DMS153 treated with DMSO at 0.1 percent for 48 hours (cell line): ENCODE measurements at regions not wholly inside any gene's neighbourhood (a gene's known extent, or its start where the extent isn't known, plus 50 kb on each side); places are given as distances from the start of the nearest gene placed in this dataset.
"Not testable (repeated sequence)": the region's sequence is repeated elsewhere in the genome, so short reads cannot be mapped to it uniquely, and the experiment has no call there.

Source experiments
- DNase-seq: peaks from one replicate; lab custom pipeline; 2025; ENCODE audit not compliant: unreplicated experiment; lab: John Stamatoyannopoulos, UW

DNA sequence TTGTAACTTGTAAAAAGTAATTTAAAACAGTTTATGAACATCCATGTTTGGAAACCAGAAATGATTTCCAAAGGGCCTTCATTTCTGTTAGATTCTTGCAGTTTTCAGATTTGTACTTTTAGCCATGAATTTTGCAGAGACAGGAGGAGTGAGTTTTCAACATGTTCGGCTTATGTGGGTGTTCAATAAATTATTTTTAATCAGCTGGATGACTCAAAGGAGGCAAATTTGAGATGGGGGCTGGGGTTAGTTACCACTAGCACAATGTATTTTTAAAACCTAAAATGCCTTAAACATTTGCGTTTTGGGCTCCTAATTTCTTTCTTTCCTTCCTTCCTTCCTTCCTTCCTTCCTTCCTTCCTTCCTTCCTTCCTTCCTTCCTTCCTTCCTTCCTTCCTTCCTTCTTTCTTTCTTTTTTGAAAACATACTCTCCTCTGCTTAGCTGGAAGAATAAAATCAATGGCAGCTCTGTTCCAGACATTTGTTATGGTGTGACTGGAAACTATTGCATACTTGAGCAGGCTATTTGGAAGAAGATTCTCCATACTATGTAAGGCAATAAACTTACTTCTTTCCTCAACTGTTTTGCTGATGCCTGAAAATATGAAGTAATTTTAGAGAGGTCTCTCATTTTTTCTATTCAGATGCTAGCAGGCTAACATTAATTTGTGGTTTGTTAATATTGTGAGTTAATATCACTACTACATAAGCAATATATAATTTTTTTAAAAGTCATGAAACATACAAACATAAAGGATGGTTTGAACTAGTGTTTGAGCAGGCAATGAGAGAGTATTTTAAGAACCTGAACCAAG, 394.4 kb downstream of the NYAP2 start:
- no peak for DNase-seq

DNA sequence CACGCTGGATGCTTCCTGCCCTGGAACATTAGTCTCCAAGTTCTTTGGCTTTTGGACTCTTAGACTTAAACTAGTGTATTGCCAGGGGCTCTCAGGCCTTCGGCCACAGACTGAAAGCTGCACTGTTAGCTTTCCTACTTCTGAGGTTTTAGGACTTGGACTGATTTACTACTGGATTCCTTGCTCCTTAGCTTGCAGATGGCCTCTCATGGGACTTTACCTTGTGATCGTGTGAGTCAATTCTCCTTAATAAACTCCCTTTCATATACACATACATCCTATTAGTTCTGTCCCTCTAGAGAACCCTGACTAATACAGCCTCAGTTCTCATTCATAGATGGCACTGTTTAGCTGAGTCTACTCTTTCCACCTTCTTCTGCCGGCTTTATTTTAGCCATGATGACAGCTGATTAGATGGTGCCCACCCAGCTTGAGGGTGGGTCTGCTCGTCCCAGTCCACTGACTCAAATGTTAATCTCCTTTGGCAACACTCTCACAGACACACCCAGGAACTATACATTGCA, 389.1 kb downstream of the NYAP2 start:
- DNase-seq, result no peak

DNA sequence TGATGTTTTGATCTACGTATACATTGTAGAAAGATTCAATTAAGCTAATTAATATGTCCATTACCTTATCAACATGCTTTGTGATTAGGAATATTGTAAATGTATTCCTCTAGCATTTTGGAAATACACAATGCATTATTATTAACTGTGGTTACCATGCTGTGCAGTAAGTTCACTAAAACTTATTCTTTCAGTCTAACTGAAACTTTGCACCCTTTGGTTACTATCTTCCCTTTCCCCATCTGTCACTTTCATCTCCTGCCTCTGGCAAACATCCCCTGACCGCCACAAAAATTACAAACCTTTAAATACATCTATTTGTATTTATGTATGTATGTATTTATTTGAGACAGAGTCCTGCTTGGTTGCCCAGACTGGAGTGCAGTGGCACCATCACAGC, 388.0 kb downstream of the NYAP2 start:
- no peak for DNase-seq

DNA sequence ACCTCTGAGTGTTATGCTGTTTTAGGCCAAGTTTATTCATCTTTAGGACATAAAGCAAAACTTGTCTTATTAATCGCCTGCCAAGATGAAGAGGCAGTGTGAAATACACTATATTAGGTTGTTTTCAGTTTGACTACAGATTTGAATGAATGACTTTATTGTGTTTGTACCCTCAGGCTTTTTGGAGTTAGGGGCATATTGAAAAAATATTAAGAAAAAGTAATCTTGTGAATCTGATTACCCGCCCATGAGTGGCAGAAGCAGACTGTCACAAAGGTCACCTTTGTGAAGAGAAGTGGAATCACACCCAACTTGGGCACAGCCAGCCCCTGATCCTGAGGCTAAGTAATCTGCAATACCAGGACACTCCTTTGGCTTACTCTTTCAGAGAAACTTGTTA, 382.5 kb downstream of the NYAP2 start:
- no peak for DNase-seq

DNA sequence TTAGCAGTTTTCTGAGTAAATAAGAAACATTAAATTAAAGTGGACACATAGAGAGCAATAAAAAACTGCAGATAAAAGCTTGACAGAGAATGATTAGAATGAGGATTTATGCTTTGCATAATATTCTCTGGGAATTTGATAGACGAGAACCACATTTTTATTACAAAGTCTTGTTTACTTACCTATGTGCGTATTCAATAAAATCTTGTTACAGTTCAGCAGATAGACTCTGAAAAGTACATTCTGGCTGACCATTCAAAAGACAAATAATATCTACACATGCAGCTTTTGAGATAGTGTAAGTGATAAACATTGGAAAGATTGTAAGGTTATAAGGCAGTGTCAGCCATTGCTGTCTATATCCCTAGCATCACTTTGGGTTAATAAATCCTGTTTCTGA, 381.6 kb downstream of the NYAP2 start:
- no peak for DNase-seq

DNA sequence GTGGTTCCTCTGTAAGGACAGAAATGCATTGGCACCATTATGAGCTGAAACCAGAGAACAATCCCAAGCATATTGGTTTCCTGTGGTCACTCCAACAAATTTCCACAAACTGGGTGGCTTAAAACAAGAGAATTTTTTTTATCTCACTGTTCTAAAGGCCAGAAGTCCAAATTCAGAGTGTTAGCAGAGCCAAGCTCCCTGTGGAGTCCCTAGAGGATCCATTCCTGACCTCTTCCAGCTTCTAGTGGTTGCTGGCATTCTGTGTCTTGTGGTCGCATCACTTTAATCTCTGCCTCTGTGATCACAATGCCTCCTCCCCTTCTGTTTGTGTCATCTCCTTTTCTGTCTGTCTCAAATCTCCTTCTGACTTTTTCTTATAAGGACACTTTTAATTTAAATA, 380.3 kb downstream of the NYAP2 start:
- no peak for DNase-seq

DNA sequence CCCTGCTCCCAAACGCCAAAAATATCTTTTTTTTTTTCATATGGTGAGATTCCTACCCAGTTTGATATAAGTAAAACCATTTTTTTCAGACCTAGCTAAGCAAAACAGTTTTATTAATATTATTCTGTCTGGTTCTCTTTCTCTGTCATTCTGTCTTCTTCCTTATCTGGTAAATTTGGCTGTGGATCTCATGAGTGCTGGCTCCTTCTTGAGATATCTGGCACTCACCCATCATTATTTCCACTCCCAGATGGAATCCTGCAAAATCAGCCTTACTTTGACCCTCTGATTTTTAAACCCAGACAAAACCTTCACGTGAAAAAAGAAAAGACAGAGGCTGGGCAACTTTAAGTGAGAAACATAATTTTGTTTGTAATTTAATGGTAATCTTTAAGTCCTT, 373.6 kb downstream of the NYAP2 start:
- no peak for DNase-seq

DNA sequence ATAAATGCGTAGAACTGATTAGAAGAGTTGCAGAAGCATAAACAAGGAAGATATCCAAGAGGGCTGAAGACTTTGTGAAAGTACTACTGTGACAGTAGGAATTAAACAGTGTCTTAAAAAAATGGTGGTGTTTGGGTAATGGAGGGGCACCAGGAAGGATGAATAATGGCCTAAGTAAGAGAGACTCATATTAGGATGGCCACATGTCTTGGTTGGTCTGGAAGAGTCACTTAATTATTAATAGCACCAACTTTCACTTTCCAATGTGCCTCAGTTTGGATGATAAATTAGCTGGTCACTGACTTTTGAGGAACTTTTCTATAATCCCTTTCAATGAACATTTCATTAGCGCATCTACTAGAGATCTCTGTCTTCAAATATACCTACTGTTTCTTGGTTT, 372.2 kb downstream of the NYAP2 start:
- no peak for DNase-seq

DNA sequence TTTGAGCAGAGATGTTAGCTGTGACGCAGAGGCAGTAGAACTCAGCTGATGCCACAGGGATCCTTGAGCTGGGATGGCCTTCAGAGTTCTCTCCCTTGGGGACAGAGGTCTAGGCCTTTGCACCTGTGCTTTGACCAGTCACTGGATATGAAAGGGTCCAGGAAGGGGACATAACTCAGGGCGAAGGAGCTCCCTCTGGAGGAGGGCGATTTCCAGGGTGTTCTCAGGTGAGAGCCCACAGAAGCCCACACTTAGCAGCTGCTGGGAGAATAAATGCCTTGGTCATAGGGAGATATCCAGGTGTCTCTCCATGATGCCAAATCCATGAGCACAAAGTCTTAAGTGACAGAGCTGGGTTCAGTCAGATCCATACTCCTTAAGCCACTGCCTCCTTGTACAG, 369.2 kb downstream of the NYAP2 start:
- no peak for DNase-seq

DNA sequence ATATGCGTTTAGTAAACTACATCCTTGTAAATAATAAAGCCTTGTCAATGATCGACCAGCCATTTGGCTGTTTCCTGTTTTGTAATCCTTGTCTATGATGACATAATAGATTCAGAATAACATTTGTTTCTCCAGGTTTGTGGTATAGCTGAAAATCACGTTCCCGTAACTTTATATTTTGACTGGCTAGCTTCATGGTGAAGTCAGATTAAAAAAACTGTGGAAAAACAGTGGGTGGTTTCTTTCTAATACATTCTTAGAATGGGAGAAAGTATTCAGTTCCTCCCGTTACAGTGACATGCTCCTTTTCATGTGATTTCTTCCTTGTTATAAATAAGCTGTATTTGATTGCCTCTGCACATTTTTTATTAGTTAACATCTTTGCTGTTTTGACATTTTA, 366.9 kb downstream of the NYAP2 start:
- DNase-seq, result no peak

DNA sequence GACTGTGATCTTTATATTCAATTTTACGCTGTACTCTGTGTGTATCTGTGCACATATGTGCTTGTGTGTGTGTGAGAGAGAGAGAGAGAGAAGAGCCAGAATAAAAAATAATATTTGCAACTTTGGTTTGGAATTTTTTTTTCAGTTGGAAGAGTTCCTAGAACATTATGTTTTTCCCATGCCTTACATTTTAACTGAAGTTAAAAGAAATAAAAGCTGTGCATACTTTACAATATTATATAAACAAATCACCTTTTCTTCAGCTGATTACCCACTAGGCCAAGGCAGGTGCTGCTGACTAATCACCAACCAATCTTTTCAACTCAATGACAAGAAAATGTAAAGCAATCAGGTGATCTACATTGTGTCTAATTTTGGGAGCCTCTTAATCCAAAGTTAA, 366.3 kb downstream of the NYAP2 start:
- DNase-seq, result no peak

DNA sequence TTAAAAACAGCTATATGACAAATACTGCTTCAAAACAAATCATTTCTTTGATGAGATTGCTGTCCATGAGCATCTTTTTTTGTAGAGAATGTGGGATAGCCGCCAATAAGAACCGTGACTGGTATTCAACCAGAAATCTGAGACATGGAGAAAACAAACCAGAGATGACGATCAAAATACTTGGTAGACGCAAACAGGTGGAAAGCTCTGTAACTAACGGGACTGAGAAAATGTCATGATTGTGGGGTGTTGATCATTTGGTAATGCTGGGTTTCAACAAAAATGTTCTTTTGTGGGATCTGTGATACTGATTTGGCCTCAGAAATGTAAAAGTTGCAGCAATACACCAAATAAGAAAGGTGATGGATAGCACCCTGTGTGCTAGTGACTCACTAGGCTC, 364.8 kb downstream of the NYAP2 start:
- DNase-seq, result no peak

DNA sequence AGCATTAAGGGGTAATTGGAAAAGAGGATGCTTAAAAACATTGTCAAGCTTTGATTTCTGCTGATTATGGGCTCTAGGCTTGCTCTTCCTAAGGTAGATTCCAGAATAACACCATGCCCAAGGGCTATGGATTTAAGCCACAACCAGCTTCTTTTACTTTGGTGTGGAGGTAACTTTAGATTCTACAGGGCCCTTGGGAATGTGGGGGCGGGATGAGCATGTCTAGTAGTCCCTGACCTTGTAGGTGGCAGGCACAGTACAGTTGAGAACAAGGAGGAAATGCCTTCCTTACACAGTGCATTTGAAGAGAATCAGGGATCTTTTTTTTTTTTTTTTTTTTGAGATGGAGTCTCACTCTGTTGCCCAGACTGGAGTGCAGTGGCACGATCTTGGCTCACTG, 364.2 kb downstream of the NYAP2 start:
- no peak for DNase-seq

DNA sequence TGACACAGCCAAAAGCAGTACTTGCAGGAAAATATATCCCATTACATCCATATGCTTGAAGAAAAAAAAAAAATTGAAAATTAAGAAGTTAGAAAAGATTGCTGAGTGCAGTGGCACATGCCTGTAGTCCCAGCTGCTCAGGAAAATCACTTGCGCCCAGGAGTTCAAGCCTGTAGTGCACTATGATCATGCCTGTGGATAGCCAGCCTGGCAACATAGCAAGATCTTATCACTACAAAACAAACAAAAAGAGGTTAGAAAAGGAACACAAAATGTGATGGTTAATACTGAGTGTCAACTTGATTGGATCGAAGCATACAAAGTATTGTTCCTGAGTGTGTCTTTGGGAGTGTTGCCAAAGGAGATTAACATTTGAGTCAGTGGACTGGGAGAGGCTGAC, 361.9 kb downstream of the NYAP2 start:
- DNase-seq, result no peak

DNA sequence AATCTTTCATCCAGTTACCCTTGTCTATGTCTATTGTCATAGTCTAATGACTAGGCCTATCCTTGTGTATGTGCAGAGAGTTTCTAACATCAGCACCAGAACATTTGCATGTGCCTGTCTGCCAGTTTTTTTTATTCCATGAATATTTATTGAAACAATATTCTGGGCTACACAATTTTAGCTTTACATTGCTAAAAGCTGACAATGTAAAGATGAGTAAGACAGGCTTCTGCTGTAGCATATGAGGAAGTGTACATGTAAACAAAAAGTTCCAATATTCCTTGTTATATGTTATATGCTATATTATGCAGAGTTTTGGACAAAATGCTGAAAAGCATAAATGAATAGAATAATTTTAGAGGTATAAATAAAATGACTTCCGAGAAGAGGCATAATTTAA, 357.7 kb downstream of the NYAP2 start:
- no peak for DNase-seq

DNA sequence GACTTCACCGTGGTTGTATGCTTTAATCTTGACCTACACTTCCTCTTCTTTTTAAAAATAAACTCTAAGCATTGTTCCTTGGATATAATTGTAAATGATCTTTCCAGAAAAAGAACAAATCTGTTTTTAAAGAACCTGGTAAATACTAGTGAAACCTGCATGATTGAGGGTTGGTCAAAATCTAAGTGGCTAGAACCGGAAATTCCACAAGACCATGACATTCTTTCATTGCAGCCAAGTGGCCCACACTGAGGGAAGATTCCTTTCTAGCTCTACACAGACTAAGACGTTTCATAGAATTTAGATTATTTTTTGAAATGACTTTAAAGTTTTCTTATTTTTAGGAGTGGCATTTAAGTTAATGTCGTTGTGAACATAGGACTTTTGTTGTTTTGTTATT, 356.7 kb downstream of the NYAP2 start:
- DNase-seq, result no peak

DNA sequence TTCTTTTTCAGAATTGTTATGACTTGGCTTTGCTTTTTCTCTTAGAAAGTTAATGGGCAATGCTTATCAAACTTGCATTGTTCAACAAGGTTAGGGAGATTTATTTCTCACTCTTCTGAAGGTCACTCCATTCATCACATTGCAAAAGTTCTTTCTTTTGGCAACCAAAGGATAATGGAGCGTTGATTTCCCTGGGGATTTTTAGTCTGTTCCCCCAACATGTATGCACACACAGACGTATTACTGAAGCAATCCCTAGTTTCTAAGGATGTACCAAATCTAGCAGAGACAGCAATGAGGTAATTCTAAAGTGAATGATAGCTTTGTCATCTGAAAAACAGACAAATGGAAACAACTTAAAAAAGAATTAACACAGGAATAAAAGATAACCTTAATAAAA, 349.1 kb downstream of the NYAP2 start:
- DNase-seq, result no peak

DNA sequence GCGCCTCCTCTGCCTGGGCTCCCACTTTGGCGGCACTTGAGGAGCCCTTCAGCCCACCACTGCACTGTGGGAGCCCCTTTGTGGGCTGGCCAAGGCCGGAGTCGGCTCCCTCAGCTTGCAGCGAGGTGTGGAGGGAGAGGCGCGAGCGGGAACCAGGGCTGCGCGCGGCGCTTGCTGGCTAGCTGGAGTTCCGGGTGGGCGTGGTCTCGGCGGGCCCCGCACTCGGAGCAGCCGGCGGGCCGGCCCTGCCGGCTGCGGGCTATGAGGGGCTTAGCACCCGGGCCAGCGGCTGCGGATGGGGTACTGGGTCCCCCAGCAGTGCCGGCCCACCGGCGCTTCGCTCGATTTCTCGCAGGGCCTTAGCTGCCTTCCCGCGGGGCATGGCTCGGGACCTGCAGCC, 344.5 kb downstream of the NYAP2 start:
- not testable (repeated sequence) for DNase-seq

DNA sequence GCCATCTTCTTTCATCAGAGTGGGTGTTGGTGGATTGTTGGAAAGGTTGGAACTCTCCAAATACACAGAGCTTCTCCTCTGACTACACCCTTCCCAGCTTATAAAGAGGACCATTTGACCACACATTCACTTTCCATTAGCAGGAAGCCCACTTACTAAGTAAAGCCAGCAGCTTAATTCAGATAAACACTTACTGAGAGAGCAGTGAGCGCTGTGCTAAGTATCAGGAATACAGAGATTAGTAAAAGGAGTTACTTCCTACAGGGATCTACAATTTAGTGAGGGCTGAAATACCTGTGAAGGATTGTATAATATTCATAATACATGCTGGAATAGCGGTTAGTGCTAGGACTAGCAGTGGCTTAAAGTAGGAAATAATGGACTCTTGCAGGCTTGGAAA, 343.0 kb downstream of the NYAP2 start:
- no peak for DNase-seq

DNA sequence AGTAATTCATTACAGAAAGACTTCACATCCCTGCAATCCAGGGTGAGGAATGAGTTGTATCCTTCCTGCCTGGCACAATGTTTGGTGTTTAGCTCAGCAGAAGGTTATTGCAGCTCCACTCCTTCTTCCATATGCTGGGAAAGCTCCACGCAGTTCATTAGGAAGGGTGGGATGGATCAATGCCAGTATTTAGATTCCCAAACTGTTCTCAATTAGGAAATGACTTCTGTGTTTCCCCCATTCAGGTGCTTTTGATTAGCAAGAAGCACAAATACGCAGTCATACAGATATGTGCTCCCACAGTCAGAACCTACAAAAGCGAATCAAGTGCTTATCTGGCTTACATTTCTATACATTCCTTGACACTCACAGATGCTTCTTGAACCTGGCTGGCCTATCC, 340.6 kb downstream of the NYAP2 start:
- no peak for DNase-seq

DNA sequence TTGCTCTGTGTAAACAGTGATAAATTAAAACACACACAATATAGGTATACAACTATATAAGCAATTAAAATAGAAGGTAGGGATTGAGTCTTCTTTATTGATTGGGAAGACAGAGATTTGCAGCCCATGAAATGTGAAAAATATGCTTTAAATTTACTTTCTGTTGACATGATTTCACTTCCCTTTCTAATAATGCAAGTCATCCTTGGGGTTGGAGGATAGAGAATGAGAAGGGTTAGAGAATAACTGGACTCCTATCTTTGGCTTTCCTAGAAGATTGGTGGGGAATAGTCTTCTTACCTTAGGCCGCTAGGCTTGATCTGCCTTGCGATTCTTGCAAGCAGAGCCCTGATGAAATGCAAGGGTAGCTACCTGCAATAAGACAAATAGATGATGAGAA, 339.8 kb downstream of the NYAP2 start:
- DNase-seq, result no peak

DNA sequence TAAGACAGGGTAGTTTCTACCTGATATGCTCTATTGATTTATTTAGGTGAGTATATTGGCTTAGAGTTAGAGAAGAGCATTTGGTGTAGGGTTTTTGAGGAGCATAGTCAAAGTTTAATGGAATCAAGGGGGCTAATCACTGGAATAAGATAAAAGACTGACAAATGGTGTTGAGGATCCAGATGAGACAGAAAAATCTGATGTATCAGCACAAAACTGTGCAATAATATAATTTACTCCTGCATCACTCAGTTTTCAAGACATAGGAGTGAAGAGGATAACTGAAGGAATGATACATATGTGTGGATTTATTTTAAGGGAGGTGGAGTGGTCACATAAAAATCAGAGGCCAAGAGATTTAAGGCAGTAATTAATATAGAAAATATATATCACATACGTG, 339.2 kb downstream of the NYAP2 start:
- DNase-seq, result no peak

DNA sequence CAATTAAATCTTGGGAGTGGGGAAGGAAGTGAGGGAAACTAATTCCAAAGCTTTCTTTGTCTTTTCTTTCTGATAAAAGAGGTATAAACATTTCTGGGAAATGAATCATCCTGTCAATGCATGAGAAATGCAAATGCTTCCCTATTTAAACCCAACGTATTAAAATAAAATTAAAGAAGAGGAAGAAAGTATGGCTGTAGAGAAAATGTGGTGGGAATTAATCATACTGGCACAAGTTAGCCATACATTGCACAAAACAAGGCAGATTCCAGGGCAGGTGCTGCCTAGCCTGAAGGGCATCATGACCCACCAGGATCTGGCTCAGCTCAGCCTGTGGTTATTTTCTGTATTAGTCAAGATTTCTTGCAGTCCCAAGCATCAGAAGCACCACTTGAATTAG, 338.0 kb downstream of the NYAP2 start:
- no peak for DNase-seq
